ENCODE measurements at regions not wholly inside any gene's neighbourhood (a gene's known extent, or its start where the extent isn't known, plus 50 kb on each side); places are given as distances from the start of the nearest gene placed in this dataset.

- Histone ChIP-seq H3K27ac (no peak overlapping the region), H3K4me3 (no peak overlapping the region)
These were observed 204.5 kb upstream of the CDH4 start for GRCh38 chr20:61047515-61047914.

GRCh38 chr20:61048302-61048701 is 203.8 kb upstream of the CDH4 start:
- H3K27ac ChIP-seq = no peak overlapping the region
- no peak overlapping the region for H3K4me3 ChIP-seq

GRCh38 chr20:61049684-61050083 is 202.4 kb upstream of the CDH4 start:
- Histone ChIP-seq H3K4me3 (no peak overlapping the region), H3K27ac (no peak overlapping the region)

- no peak overlapping the region for H3K27ac ChIP-seq
- H3K4me3 ChIP-seq = no peak overlapping the region
These were observed 201.6 kb upstream of the CDH4 start for GRCh38 chr20:61050336-61050890.

GRCh38 chr20:61052195-61052750 is 199.8 kb upstream of the CDH4 start:
- H3K4me3 ChIP-seq = no peak overlapping the region
- H3K27ac ChIP-seq = no peak overlapping the region

GRCh38 chr20:61052776-61053442 is 199.2 kb upstream of the CDH4 start:
- no peak overlapping the region for H3K4me3 ChIP-seq
- no peak overlapping the region for H3K27ac ChIP-seq

- Histone ChIP-seq H3K4me3 (no peak overlapping the region), H3K27ac (no peak overlapping the region)
These were observed 198.6 kb upstream of the CDH4 start for GRCh38 chr20:61053487-61053886.

GRCh38 chr20:61053889-61054288 is 198.2 kb upstream of the CDH4 start:
- H3K27ac ChIP-seq = no peak overlapping the region
- no peak overlapping the region for H3K4me3 ChIP-seq

GRCh38 chr20:61054411-61054810 is 197.7 kb upstream of the CDH4 start:
- Histone ChIP-seq H3K27ac (no peak overlapping the region), H3K4me3 (no peak overlapping the region)

- Histone ChIP-seq H3K27ac (no peak overlapping the region), H3K4me3 (no peak overlapping the region)
These were observed 196.7 kb upstream of the CDH4 start for GRCh38 chr20:61055180-61056010.

- no peak overlapping the region for H3K4me3 ChIP-seq
- no peak overlapping the region for H3K27ac ChIP-seq
These were observed 195.9 kb upstream of the CDH4 start for GRCh38 chr20:61056116-61056515.

- Histone ChIP-seq H3K4me3 (no peak overlapping the region), H3K27ac (no peak overlapping the region)
These were observed 195.2 kb upstream of the CDH4 start for GRCh38 chr20:61056627-61057442.

GRCh38 chr20:61057443-61058121 is 194.5 kb upstream of the CDH4 start:
- Histone ChIP-seq H3K27ac (no peak overlapping the region), H3K4me3 (no peak overlapping the region)

GRCh38 chr20:61061981-61062380 is 190.1 kb upstream of the CDH4 start:
- no peak overlapping the region for H3K27ac ChIP-seq

GRCh38 chr20:61065853-61066252 is 186.2 kb upstream of the CDH4 start:
- no peak overlapping the region for H3K27ac ChIP-seq

More at GRCh38 chr20:61061981-61062380, 190.1 kb upstream of the CDH4 start:
- no peak overlapping the region for H3K4me3 ChIP-seq

GRCh38 chr20:61066526-61066925 is 185.5 kb upstream of the CDH4 start:
- Histone ChIP-seq H3K4me3 (no peak overlapping the region), H3K27ac (no peak overlapping the region)

More at GRCh38 chr20:61065853-61066252, 186.2 kb upstream of the CDH4 start:
- H3K4me3 ChIP-seq = no peak overlapping the region

- Histone ChIP-seq H3K27ac (no peak overlapping the region), H3K4me3 (no peak overlapping the region)
These were observed 184.8 kb upstream of the CDH4 start for GRCh38 chr20:61067221-61067620.

- Histone ChIP-seq H3K27ac (no peak overlapping the region), H3K4me3 (no peak overlapping the region)
These were observed 179.7 kb upstream of the CDH4 start for GRCh38 chr20:61072398-61072797.

- Histone ChIP-seq H3K27ac (no peak overlapping the region), H3K4me3 (no peak overlapping the region)
These were observed 178.7 kb upstream of the CDH4 start for GRCh38 chr20:61073376-61073775.
